EH (cell line): ENCODE measurements at regions not wholly inside any gene's neighbourhood (a gene's known extent, or its start where the extent isn't known, plus 50 kb on each side); places are given as distances from the start of the nearest gene placed in this dataset.
"Not testable (repeated sequence)": the region's sequence is repeated elsewhere in the genome, so short reads cannot be mapped to it uniquely, and the experiment has no call there.

ENCODE experiments used
- DNase-seq: peaks from one replicate; pipeline ENCODE4 v3.0.0-alpha.2; 2015; ENCODE audit warnings: low read depth

GRCh38 chr6:170147832-170148708 is 142.8 kb downstream of the DLL1 start:
- no peak for DNase-seq

DNA sequence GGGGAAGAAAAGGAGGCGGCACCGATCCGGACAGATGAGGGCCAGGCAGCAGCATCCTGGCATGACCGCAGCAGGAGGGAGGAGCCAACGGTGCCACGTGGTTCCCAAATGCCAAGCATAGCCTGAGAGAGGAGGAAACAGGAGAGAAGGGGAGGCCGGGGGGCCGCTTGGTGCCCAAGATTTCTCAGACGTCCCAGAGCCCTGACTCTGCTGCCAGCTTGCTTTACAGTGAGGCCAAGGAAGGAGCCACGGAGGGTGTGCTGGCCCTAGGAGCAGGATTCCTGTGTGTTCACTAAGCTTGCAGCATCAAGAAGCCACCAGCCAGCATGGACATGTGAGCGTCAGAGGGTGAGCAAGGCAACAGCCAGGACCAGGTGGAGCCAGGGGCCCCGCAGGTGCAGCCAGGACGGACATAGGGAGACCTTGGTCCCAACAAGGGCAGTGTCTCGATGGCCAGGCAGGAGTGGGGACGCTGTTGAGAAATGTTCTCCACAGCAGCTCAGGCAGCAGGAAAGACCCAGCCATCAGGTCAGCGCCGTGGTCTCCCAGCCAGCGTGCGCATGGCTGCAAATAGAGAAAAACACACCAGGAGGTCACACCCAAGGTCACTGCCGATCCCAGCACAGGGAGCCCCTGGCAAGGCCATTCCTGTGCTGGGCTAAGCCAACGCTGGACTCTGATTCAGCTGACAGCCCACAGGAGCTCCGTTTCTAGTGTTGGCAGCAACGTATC is 143.7 kb downstream of the DLL1 start:
- DNase-seq: no peak

DNA sequence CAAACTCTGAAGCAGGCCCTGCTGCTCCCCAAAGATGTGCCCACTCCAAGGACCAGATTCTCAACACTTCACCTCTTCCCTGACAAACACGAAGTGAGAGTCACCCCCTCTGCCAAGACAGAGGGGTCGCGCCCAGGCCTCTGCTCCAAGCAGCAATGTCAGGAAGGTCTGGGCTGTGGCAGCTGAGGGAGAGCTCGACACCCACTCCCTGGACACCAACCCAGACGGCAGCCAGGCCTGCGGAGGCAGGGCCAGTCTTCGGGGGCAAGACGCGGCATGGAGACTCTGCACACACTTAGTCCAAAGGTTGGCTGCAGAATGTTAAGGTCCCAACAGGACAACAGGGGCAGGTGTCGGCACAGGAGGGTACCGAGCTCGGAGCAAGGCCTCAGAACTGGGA is 144.2 kb downstream of the DLL1 start:
- DNase-seq: no peak

DNA sequence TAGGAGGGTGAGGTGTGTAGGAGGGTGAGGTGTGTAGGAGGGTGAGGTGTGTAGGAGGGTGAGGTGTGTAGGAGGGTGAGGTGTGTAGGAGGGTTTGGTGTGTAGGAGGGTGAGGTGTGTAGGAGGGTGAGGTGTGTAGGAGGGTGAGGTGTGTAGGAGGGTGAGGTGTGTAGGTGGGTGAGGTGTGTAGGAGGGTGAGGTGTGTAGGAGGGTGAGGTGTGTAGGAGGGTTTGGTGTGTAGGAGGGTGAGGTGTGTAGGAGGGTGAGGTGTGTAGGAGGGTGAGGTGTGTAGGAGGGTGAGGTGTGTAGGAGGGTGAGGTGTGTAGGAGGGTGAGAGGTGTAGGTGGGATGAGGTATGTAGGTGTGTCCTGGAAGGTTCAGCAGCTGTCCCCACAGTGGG is 144.7 kb downstream of the DLL1 start:
- not testable (repeated sequence) for DNase-seq

DNA sequence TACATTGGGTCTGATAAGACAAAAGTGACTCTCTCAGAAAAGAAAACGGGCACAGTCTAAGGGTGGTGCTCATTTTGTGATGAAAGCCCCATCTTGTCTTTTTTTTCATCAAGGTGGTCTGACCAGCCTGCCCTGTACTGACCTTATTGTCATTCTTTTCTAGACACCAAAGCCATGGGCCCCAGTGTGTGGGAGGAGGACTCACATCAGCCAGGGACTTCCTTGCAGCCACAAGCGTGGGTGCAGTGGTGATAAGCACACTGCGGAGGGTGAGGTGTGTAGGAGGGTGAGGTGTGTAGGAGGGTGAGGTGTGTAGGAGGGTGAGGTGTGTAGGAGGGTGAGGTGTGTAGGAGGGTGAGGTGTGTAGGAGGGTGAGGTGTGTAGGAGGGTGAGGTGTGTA is 145.2 kb downstream of the DLL1 start:
- DNase-seq: not testable (repeated sequence)

- DNase-seq: no peak
These were observed 145.6 kb downstream of the DLL1 start for GRCh38 chr6:170145272-170145592.

GRCh38 chr6:170144571-170145271 is 146.2 kb downstream of the DLL1 start:
- no peak for DNase-seq

- DNase-seq: no peak
These were observed 147.3 kb downstream of the DLL1 start for GRCh38 chr6:170143401-170144150.

- DNase-seq: no peak
These were observed 148.3 kb downstream of the DLL1 start for GRCh38 chr6:170142559-170142958.

- not testable (repeated sequence) for DNase-seq
These were observed 149.8 kb downstream of the DLL1 start for GRCh38 chr6:170141061-170141460.

GRCh38 chr6:170140129-170140528 is 150.7 kb downstream of the DLL1 start:
- DNase-seq: no peak

- no peak for DNase-seq
These were observed 151.3 kb downstream of the DLL1 start for GRCh38 chr6:170139531-170139930.

DNA sequence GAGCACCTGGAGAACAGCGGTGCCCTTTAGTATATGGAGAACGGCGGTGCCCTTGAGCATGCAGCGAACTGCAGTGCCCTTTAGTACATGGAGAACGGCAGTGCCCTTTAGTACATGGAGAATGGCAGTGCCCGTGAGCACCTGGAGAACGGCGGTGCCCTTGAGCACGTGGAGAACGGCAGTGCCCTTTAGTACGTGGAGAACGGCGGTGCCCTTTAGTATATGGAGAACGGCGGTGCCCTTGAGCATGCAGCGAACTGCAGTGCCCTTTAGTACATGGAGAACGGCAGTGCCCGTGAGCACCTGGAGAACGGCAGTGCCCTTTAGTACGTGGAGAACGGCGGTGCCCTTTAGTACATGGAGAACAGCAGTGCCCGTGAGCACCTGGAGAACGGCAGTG is 151.8 kb downstream of the DLL1 start:
- DNase-seq: not testable (repeated sequence)

DNA sequence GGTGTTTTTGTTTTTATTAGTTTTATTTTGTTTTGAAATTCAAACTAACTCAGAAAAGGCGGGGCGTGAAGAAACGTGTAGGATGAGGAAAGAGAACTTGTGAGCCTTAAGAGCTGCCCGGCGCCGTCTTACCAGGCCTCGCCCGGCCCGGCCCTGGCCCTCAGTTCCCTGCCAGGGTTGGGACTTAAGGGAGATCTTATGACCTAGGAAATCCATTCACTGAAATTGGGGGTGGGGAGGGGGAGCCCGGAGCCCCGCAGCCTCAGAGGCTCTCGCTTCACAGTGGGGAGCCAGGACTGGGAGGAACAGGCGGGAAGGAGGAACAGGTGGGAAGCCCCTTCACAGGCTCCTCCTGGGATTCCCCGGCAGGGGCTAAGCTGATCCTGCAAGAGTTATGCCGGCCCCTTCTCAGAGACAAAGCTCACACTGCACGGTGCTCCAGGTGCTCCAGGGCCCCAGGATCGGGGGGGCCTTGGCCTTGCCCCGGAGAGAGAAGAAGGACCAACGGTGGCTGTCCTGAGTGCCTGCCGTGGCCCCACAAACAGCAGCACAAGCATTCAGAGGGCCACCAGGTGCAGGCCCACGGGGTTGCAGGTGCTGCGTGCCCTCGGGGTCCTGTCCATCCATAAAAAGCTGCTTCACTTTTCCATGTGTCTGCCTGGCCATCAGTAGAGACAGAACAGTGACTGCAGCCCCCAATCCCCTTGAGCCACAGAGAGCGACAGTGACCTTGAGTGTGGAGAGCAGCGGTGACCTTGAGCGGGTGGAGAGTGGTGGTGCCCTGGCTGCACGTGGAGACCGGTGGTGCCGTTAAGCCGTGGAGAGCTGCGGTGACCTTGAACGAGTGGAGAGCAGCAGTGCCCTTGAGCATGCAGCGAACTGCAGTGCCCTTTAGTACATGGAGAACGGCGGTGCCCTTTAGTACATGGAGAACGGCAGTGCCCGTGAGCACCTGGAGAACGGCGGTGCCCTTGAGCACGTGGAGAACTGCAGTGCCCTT is 152.7 kb downstream of the DLL1 start:
- no peak for DNase-seq

GRCh38 chr6:170137176-170137891 is 153.5 kb downstream of the DLL1 start:
- no peak for DNase-seq

- no peak for DNase-seq
These were observed 154.2 kb downstream of the DLL1 start for GRCh38 chr6:170136541-170137175.

- no peak for DNase-seq
These were observed 154.9 kb downstream of the DLL1 start for GRCh38 chr6:170135821-170136471.

- DNase-seq: no peak
These were observed 155.4 kb downstream of the DLL1 start for GRCh38 chr6:170135461-170135820.
